ENCODE measurements at regions not wholly inside any gene's neighbourhood (a gene's known extent, or its start where the extent isn't known, plus 50 kb on each side); places are given as distances from the start of the nearest gene placed in this dataset.
A peak's percentile ranks its signal among the peaks of the same experiment; 100 is the strongest.

DNA sequence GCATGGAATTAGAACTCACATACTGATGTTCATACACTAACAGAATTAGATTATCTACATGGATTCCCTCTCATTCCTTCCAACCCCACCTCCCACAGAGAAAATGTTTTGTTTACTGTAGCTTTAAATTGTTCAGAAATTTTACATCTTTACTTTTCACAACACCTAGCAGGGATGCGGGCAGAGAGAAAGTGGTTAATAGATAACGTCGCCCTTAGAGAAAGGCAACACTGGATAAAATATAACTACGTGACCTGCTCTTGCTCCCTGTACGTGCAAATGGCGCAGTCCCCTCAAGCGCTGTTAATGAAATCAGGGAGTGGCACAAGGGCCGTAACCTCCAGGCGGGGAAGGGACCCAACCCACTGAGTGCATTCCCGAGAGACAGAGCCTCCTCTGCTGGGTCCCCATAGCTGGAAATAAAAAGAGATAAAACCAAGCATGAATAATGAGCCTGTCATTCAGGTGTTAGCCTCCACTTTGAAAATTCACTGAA lies 125.3 kb upstream of the DAPK1 start:
- TF ChIP-seq, protein P1, sequence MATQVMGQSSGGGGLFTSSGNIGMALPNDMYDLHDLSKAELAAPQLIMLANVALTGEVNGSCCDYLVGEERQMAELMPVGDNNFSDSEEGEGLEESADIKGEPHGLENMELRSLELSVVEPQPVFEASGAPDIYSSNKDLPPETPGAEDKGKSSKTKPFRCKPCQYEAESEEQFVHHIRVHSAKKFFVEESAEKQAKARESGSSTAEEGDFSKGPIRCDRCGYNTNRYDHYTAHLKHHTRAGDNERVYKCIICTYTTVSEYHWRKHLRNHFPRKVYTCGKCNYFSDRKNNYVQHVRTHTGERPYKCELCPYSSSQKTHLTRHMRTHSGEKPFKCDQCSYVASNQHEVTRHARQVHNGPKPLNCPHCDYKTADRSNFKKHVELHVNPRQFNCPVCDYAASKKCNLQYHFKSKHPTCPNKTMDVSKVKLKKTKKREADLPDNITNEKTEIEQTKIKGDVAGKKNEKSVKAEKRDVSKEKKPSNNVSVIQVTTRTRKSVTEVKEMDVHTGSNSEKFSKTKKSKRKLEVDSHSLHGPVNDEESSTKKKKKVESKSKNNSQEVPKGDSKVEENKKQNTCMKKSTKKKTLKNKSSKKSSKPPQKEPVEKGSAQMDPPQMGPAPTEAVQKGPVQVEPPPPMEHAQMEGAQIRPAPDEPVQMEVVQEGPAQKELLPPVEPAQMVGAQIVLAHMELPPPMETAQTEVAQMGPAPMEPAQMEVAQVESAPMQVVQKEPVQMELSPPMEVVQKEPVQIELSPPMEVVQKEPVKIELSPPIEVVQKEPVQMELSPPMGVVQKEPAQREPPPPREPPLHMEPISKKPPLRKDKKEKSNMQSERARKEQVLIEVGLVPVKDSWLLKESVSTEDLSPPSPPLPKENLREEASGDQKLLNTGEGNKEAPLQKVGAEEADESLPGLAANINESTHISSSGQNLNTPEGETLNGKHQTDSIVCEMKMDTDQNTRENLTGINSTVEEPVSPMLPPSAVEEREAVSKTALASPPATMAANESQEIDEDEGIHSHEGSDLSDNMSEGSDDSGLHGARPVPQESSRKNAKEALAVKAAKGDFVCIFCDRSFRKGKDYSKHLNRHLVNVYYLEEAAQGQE (IDR thresholded peaks at IDR 0.05; ENCODE audit: unreplicated experiment): no peak
- no peak for TF ChIP-seq POLR2AphosphoS5 (IDR thresholded peaks at IDR 0.05; ENCODE audit: low read depth)
- TF ChIP-seq JUNB (IDR thresholded peaks at IDR 0.05; ENCODE audit: unreplicated experiment): no peak
- no peak for TF ChIP-seq CREB1 (CRISPR knock-in tag; IDR thresholded peaks at IDR 0.05; ENCODE audit: low read depth)
- no peak for TF ChIP-seq EZH2 (IDR thresholded peaks at IDR 0.05; ENCODE audit: low read depth, unreplicated experiment)
- TF ChIP-seq, protein P2, sequence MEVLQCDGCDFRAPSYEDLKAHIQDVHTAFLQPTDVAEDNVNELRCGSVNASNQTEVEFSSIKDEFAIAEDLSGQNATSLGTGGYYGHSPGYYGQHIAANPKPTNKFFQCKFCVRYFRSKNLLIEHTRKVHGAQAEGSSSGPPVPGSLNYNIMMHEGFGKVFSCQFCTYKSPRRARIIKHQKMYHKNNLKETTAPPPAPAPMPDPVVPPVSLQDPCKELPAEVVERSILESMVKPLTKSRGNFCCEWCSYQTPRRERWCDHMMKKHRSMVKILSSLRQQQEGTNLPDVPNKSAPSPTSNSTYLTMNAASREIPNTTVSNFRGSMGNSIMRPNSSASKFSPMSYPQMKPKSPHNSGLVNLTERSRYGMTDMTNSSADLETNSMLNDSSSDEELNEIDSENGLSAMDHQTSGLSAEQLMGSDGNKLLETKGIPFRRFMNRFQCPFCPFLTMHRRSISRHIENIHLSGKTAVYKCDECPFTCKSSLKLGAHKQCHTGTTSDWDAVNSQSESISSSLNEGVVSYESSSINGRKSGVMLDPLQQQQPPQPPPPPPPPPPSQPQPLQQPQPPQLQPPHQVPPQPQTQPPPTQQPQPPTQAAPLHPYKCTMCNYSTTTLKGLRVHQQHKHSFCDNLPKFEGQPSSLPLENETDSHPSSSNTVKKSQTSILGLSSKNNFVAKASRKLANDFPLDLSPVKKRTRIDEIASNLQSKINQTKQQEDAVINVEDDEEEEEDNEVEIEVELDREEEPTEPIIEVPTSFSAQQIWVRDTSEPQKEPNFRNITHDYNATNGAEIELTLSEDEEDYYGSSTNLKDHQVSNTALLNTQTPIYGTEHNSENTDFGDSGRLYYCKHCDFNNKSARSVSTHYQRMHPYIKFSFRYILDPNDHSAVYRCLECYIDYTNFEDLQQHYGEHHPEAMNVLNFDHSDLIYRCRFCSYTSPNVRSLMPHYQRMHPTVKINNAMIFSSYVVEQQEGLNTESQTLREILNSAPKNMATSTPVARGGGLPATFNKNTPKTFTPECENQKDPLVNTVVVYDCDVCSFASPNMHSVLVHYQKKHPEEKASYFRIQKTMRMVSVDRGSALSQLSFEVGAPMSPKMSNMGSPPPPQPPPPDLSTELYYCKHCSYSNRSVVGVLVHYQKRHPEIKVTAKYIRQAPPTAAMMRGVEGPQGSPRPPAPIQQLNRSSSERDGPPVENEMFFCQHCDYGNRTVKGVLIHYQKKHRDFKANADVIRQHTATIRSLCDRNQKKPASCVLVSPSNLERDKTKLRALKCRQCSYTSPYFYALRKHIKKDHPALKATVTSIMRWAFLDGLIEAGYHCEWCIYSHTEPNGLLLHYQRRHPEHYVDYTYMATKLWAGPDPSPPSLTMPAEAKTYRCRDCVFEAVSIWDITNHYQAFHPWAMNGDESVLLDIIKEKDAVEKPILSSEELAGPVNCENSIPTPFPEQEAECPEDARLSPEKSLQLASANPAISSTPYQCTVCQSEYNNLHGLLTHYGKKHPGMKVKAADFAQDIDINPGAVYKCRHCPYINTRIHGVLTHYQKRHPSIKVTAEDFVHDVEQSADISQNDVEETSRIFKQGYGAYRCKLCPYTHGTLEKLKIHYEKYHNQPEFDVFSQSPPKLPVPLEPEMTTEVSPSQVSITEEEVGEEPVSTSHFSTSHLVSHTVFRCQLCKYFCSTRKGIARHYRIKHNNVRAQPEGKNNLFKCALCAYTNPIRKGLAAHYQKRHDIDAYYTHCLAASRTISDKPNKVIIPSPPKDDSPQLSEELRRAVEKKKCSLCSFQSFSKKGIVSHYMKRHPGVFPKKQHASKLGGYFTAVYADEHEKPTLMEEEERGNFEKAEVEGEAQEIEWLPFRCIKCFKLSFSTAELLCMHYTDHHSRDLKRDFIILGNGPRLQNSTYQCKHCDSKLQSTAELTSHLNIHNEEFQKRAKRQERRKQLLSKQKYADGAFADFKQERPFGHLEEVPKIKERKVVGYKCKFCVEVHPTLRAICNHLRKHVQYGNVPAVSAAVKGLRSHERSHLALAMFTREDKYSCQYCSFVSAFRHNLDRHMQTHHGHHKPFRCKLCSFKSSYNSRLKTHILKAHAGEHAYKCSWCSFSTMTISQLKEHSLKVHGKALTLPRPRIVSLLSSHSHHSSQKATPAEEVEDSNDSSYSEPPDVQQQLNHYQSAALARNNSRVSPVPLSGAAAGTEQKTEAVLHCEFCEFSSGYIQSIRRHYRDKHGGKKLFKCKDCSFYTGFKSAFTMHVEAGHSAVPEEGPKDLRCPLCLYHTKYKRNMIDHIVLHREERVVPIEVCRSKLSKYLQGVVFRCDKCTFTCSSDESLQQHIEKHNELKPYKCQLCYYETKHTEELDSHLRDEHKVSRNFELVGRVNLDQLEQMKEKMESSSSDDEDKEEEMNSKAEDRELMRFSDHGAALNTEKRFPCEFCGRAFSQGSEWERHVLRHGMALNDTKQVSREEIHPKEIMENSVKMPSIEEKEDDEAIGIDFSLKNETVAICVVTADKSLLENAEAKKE (CRISPR knock-in tag; IDR thresholded peaks at IDR 0.05): no peak
- TF ChIP-seq ZNF331 (CRISPR knock-in tag; IDR thresholded peaks at IDR 0.05; ENCODE audit: low read depth): no peak
- DNase-seq (ENCODE audit: low spot score): no peak
- H3K4me3 Mint-ChIP-seq: no peak overlapping the region
- Histone ChIP-seq H3K79me2 (replicated peaks; ENCODE audit: insufficient read depth) (no peaks in the 10 kb centered on the region), H4K20me1 (replicated peaks; ENCODE audit: insufficient read depth) (no peaks in the 10 kb centered on the region), H3K27ac (ENCODE audit: low read depth) (peak overlapping the region; percentile 10; the same call in 1 of the 2 replicates), H3F3A (replicated peaks; ENCODE audit: low read depth) (no peaks in the 10 kb centered on the region), H3K4me2 (no peak overlapping the region), H3K27me3 (ENCODE audit: insufficient read depth) (no peaks in the 10 kb centered on the region), H3K9me2 (ENCODE audit: insufficient read depth) (peaks cover 6% of the 10 kb centered on the region; the same call in 1 of the 2 replicates), H2AFZ (no peak overlapping the region), H3K4me3 (no peak overlapping the region), H3K36me3 (ENCODE audit: insufficient read depth) (no peaks in the 10 kb centered on the region), H3K4me1 (ENCODE audit: insufficient read depth) (peaks cover 36% of the 10 kb centered on the region)
- H3K9me3 Mint-ChIP-seq: no peaks in the 10 kb centered on the region
- peaks cover 3% of the 10 kb centered on the region for H3K27me3 Mint-ChIP-seq (ENCODE audit: insufficient read depth, low read depth, poor library complexity)
- ATAC-seq: no peak
- H3K4me1 Mint-ChIP-seq: peaks cover 34% of the 10 kb centered on the region
- H3K27ac Mint-ChIP-seq: no peak overlapping the region
- H3K36me3 Mint-ChIP-seq (ENCODE audit: low read depth): no peaks in the 10 kb centered on the region
